ENCODE measurements at regions not wholly inside any gene's neighbourhood (a gene's known extent, or its start where the extent isn't known, plus 50 kb on each side); places are given as distances from the start of the nearest gene placed in this dataset.
A peak's percentile ranks its signal among the peaks of the same experiment; 100 is the strongest.

DNA sequence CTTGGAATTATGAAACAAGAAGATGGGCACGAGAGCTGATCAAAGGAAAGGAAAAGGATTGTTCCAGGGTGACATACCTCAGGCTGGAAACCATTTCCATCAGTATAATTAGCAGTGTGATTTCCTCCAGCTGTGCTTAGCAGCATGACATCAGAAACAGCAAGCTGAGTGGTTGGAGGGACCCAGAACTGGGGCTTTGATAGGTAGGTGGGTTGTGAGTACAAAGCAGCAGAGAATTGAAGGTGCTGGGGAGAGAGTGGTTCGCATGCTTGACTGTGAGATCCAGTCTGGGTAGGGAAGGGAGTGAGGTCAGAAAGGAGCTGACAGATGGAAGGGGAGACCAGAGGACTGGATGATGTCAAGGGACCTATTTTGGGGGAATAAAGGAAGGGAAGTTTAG is 90.4 kb downstream of the CD164 start:
- no TSS peak for BruUV-seq (replicated peaks)
- H3K27ac ChIP-seq (ENCODE audit: low read length): peak overlapping the region; percentile 75
- DNase-seq (no peak), ATAC-seq (no peak)
- H3K27me3 ChIP-seq (ENCODE audit: low read length): no peaks in the 10 kb centered on the region
- H3K9me2 ChIP-seq (replicated peaks; ENCODE audit: low read length): no peaks in the 10 kb centered on the region
- no peaks in the 10 kb centered on the region for H3K36me3 ChIP-seq (ENCODE audit: low read depth, low read length)
- ChIA-PET CTCF (no interaction called here), POLR2A (ENCODE audit: unreplicated experiment) (no interaction called here)
- H3K4me3 ChIP-seq (ENCODE audit: low read length): no peak overlapping the region
- no peaks in the 10 kb centered on the region for H4K20me1 ChIP-seq (ENCODE audit: low read length)
- H3K4me1 ChIP-seq (ENCODE audit: insufficient read depth, low read length): peaks cover 38% of the 10 kb centered on the region
- no peak overlapping the region for H2AFZ ChIP-seq (ENCODE audit: low read length)
- no peak overlapping the region for H3K9ac ChIP-seq (ENCODE audit: low read length)
- TF ChIP-seq EZH2phosphoT487 (IDR thresholded peaks at IDR 0.05; ENCODE audit: borderline replicate concordance, low read length) (no peak), EZH2 (IDR thresholded peaks at IDR 0.05; ENCODE audit: low read length, unreplicated experiment) (no peak)
- TF ChIP-seq, protein P1, sequence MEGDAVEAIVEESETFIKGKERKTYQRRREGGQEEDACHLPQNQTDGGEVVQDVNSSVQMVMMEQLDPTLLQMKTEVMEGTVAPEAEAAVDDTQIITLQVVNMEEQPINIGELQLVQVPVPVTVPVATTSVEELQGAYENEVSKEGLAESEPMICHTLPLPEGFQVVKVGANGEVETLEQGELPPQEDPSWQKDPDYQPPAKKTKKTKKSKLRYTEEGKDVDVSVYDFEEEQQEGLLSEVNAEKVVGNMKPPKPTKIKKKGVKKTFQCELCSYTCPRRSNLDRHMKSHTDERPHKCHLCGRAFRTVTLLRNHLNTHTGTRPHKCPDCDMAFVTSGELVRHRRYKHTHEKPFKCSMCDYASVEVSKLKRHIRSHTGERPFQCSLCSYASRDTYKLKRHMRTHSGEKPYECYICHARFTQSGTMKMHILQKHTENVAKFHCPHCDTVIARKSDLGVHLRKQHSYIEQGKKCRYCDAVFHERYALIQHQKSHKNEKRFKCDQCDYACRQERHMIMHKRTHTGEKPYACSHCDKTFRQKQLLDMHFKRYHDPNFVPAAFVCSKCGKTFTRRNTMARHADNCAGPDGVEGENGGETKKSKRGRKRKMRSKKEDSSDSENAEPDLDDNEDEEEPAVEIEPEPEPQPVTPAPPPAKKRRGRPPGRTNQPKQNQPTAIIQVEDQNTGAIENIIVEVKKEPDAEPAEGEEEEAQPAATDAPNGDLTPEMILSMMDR (conservative IDR thresholded peaks at IDR 0.05; ENCODE audit: low read depth, low read length): no peak
- no peaks in the 10 kb centered on the region for H3F3A ChIP-seq (ENCODE audit: low read length, unreplicated experiment)
- intact Hi-C loops (cut with micrococcal nuclease): no loop called here
- no peaks in the 10 kb centered on the region for H3K79me2 ChIP-seq (ENCODE audit: low read length)
- H3K4me2 ChIP-seq (ENCODE audit: low read length): no peak overlapping the region
- no peaks in the 10 kb centered on the region for H3K9me3 ChIP-seq (ENCODE audit: low read length)

DNA sequence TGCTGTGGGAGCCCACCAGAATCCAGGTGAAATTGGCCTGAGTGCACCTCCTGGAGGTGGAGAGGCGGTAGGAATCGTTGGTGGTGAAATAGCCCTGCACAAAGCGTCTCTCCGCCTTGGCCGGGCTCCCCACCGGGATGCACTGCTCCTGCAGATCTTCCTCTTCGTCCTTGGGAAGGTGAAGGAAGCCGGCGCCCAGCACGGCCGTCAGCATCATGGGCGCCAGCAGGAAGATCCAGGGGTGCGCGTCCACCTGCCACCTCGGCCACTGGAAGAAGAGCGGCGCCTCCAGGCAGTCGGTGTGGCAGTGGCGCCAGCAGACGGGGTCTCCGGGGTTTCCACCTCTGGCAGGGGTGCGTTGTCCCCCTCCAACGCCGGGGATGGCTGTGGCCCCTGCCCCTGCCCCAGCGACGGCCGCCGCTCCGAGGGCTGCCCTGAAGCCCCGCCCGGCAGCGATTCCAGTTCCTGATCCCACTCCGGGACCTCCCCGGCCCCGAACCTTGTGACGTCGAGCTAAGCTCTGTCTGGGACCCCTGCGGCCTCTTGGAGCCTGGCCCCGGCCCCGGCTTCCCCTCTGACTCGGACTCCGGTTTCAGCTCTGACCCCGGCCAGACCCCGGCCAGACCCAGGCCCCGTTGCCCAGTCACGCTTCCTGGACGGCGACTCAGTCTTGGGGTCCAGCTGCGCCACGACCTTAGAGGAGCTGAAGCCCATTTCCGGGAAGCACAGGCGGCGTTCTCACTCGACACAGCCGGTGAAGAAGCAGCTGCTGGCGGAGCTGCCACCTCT is 91.9 kb downstream of the CD164 start:
- Histone ChIP-seq H3K4me3 (ENCODE audit: low read length) (no peak overlapping the region), H3K9me2 (replicated peaks; ENCODE audit: low read length) (no peaks in the 10 kb centered on the region), H3K4me2 (ENCODE audit: low read length) (no peak overlapping the region), H3K9me3 (ENCODE audit: low read length) (no peaks in the 10 kb centered on the region), H3K9ac (ENCODE audit: low read length) (no peak overlapping the region), H3K36me3 (ENCODE audit: low read depth, low read length) (no peaks in the 10 kb centered on the region), H3F3A (ENCODE audit: low read length, unreplicated experiment) (no peaks in the 10 kb centered on the region), H3K27ac (ENCODE audit: low read length) (no peak overlapping the region), H3K79me2 (ENCODE audit: low read length) (no peaks in the 10 kb centered on the region), H2AFZ (ENCODE audit: low read length) (no peak overlapping the region), H3K4me1 (ENCODE audit: insufficient read depth, low read length) (peaks cover 27% of the 10 kb centered on the region), H3K27me3 (ENCODE audit: low read length) (no peaks in the 10 kb centered on the region), H4K20me1 (ENCODE audit: low read length) (no peaks in the 10 kb centered on the region)
- DNase-seq (no peak), ATAC-seq (no peak)
- no TSS peak for BruUV-seq (replicated peaks)
- ChIA-PET CTCF (no interaction called here), POLR2A (ENCODE audit: unreplicated experiment) (no interaction called here)
- intact Hi-C loops (cut with micrococcal nuclease): no loop called here
- TF ChIP-seq EZH2 (IDR thresholded peaks at IDR 0.05; ENCODE audit: low read length, unreplicated experiment) (no peak), EZH2phosphoT487 (IDR thresholded peaks at IDR 0.05; ENCODE audit: borderline replicate concordance, low read length) (no peak)
- TF ChIP-seq, protein P1 (conservative IDR thresholded peaks at IDR 0.05; ENCODE audit: low read depth, low read length): no peak

DNA sequence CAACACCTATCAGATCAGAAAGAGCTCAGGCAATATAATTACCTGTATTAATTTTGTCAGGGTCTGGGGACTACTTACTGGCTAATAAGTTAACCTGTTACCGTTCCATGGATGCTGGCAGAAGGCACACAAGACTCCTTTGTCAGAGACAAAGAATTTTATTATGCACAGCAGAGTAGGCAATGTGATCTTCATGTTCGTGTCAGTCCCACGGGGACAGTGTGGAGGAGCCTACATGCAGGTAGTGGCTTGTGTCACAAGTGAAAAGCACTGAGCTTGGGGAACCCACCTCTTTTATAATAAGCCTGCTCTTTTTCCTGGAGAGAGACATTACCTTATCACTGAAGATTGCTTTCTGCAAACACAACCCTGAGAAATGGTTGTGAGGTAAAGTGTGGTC is 96.9 kb downstream of the CD164 start:
- intact Hi-C loops (cut with micrococcal nuclease): no loop called here
- BruUV-seq (replicated peaks): no TSS peak
- ATAC-seq: no peak

More for the DNA sequence above, 96.9 kb downstream of the CD164 start:
- Histone ChIP-seq H3K4me2 (ENCODE audit: low read length) (no peak overlapping the region), H3F3A (ENCODE audit: low read length, unreplicated experiment) (no peaks in the 10 kb centered on the region), H3K4me3 (ENCODE audit: low read length) (no peak overlapping the region), H4K20me1 (ENCODE audit: low read length) (no peaks in the 10 kb centered on the region), H3K27me3 (ENCODE audit: low read length) (no peaks in the 10 kb centered on the region), H3K9me2 (replicated peaks; ENCODE audit: low read length) (no peaks in the 10 kb centered on the region), H3K4me1 (ENCODE audit: insufficient read depth, low read length) (no peaks in the 10 kb centered on the region), H2AFZ (ENCODE audit: low read length) (no peak overlapping the region), H3K9ac (ENCODE audit: low read length) (no peak overlapping the region), H3K27ac (ENCODE audit: low read length) (no peak overlapping the region), H3K36me3 (ENCODE audit: low read depth, low read length) (no peaks in the 10 kb centered on the region), H3K79me2 (ENCODE audit: low read length) (no peaks in the 10 kb centered on the region), H3K9me3 (ENCODE audit: low read length) (no peaks in the 10 kb centered on the region)
- TF ChIP-seq, protein P1 (conservative IDR thresholded peaks at IDR 0.05; ENCODE audit: low read depth, low read length): no peak
- no peak for TF ChIP-seq EZH2 (IDR thresholded peaks at IDR 0.05; ENCODE audit: low read length, unreplicated experiment)
- TF ChIP-seq EZH2phosphoT487 (IDR thresholded peaks at IDR 0.05; ENCODE audit: borderline replicate concordance, low read length): no peak
- DNase-seq: no peak
- CTCF ChIA-PET: no interaction called here
- POLR2A ChIA-PET (ENCODE audit: unreplicated experiment): no interaction called here
